Epithelial cell of esophagus (primary cell): ENCODE measurements at regions not wholly inside any gene's neighbourhood (a gene's known extent, or its start where the extent isn't known, plus 50 kb on each side); places are given as distances from the start of the nearest gene placed in this dataset.

ENCODE experiments used
- DNase-seq: peaks from one replicate; pipeline ENCODE4 v3.0.0; 2010; ENCODE audit warnings: low read depth
- H3K4me3 ChIP-seq: 2 replicates; pipeline ENCODE4 v1.5.1; 2011; ENCODE audit warnings: mild to moderate bottlenecking, low read length, control low read depth
- TF ChIP-seq, protein P1 (sequence below): IDR thresholded peaks from 2 replicates; pipeline ENCODE4 v1.5.1; 2011; ENCODE audit warnings: low read depth, mild to moderate bottlenecking, low read length, control low read depth, inconsistent platforms; ENCODE audit not compliant: insufficient read depth; ENCODE audit errors: missing control alignments

DNA sequence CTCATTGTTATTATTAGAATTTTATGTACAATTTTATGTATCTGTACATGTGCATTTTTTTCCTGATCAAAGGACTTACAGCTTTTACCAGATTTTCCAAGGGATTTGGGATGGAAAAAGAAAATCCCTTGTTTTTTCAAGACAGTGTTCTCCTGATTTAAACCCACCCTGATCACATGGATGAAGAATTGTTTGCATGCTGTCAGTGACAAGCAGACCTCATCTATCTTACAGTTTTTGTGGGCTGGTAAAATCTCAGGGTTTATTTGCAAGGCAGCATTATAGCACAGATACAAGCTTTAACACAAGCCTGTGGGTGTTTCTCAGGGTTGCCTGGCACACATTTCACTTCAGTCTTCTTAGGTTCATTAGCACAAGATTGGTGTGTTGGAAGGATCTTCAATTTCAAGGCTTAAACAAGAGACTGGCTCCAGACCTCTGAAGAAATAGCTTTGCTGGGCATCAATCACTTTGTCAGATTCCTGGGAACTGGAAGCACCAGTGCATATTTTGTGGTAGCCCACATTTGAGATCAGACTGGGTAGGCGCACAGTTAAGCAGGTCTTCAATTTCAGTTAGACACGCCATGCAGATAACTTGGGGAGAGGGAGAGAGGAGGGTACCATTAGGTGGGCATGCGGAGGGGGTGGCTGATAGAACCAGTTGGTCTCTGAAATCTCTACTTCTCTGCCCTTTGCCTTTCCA is 118.0 kb downstream of the TBX5 start:
- H3K4me3 ChIP-seq: no peak overlapping the region
- no peak for DNase-seq
- TF ChIP-seq, protein P1, sequence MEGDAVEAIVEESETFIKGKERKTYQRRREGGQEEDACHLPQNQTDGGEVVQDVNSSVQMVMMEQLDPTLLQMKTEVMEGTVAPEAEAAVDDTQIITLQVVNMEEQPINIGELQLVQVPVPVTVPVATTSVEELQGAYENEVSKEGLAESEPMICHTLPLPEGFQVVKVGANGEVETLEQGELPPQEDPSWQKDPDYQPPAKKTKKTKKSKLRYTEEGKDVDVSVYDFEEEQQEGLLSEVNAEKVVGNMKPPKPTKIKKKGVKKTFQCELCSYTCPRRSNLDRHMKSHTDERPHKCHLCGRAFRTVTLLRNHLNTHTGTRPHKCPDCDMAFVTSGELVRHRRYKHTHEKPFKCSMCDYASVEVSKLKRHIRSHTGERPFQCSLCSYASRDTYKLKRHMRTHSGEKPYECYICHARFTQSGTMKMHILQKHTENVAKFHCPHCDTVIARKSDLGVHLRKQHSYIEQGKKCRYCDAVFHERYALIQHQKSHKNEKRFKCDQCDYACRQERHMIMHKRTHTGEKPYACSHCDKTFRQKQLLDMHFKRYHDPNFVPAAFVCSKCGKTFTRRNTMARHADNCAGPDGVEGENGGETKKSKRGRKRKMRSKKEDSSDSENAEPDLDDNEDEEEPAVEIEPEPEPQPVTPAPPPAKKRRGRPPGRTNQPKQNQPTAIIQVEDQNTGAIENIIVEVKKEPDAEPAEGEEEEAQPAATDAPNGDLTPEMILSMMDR: no peak

DNA sequence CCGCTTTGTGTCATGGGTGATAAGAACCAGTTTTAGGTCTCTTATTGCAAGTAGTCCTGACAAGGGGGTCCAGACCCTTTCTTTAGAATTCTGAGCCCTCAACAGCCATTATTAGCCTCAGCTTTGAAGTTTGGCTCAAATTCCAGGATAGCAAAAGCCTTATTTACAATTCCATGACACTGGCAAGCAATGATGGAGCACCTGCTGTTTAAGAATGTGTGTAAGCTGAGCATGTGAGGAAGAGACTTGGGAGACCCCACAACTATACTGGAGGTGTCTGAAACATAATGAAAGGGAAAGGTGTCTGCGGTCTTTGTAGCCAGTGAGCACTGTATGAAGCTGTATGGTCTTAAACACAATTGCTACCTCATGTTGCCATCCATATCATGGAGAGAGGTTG is 119.8 kb downstream of the TBX5 start:
- DNase-seq: no peak
- TF ChIP-seq, protein P1: no peak
- no peak overlapping the region for H3K4me3 ChIP-seq

DNA sequence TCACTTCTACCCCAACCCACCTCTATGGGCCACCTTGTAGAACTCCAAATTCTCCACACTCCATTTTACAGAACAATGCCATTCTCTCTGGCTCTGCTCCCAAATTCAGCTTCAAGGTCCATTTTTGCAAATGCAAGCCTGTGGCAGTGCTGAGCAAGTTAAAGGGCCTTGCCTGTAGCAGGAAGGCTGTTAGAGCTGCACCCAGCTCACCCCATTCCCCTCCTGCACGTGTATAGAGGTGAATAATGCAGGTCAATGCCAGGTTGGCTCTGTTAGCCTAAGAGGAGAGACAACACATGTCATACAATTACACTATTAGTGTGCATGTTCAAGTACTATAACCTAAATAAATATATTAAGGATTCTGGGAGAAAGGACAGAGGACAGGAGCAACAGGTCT is 120.4 kb downstream of the TBX5 start:
- no peak overlapping the region for H3K4me3 ChIP-seq
- DNase-seq: no peak
- TF ChIP-seq, protein P1: no peak

DNA sequence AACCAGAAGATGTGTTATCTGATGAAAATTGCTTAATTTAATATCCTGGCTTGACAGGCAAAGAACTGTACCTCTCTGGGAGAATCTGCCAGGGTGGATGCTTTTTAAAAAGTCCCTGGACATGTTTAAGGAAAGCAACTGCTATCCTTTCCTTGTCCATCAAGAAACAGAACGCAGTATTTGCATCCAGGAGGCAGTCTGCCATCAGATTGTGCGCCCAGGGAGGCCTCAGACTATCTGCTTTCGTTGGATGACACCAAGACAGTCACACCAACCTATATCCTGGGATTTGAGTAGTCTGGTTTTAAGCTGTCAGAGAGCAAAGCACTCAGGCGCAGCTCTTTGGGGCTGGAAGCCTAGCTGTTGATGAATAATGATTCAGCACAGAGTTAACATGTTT is 121.9 kb downstream of the TBX5 start:
- no peak overlapping the region for H3K4me3 ChIP-seq
- DNase-seq: no peak
- TF ChIP-seq, protein P1: no peak

DNA sequence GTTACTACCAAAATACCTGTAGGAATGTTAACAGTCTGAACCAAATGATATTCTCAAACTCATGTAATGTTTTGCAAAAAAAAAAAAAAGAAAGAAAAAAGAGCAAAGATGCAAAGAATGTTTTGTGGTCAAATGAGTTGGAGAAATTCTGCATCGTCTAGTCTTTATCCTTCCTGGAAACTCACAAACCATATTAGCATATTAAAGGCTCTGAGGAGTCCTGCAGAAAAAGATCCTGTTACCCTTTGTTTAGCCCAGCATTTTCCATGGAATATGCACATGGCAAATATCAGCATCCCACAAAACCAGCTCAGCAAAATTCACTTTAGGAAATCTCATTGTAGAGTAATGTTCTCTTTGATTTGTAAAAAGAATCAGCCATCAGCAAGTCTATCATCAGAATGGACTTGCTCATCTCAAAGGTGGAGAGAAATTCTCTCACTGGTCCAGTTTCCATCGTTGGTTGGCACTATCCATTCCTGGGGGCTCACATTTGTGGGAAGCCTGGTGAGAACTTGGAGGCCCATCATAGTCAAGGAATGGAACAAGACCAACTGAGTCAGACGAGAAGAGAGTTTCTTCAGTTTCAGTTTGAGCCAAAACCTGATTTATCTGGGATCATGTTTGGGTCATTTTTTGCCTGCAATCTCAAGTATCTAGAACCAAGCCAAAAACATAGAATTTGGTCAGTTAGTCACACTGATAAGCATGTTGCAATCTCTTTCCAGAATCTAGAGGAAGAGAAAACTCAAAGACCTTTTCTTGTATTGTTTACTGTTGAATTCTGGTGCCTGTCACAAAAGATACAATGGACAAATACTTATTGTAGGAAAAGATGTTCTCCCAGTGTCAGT is 129.8 kb downstream of the TBX5 start:
- no peak overlapping the region for H3K4me3 ChIP-seq
- no peak for DNase-seq
- TF ChIP-seq, protein P1: no peak

DNA sequence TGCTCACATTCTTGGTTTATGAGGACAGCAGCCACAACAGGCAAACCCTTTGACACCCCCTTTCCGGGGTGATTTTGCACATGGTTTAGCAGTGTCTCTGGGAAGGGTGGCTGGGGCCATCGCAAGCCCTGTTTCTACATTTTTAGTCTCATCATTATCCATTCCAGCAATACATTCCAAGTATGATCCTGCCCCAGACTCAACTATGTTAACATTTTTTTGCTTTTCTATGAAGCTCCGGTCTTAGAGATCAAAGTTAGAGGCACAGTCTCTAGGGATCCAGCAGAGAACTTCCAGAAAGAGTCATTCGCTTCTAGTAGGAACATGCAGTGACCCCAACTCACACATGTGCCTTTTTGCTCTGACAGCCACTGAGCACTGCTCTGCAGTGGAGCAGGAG is 130.9 kb downstream of the TBX5 start:
- H3K4me3 ChIP-seq: no peak overlapping the region
- no peak for DNase-seq
- TF ChIP-seq, protein P1: no peak

DNA sequence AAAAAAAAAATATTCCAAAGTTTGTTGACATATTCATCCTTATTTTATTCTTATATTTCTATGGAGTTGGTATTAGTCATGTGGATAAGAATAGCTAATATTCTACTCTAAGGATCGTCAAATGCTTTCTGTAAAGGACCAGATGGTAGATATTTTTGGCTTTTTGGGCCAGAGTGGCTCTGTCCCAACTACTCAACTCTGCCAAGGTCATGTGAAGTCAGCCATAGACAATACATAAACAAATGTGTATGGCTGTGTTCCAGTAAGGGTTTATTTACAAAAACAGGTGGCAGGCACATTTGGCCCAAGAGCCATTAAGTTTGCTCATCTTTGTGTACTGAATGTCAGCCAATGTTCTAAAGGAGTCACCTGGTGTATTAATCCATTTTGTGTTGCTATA is 131.8 kb downstream of the TBX5 start:
- no peak overlapping the region for H3K4me3 ChIP-seq
- TF ChIP-seq, protein P1: no peak
- no peak for DNase-seq
